Vagina (tissue), 2 donors: ENCODE measurements at regions not wholly inside any gene's neighbourhood (a gene's known extent, or its start where the extent isn't known, plus 50 kb on each side); places are given as distances from the start of the nearest gene placed in this dataset.

Experiments
- DNase-seq, 2 donors: peaks; one replicate each; pipeline ENCODE4 v3.0.0-alpha.2; 2017; ENCODE audit errors: extremely low spot score in 2 of 2
- H3K27ac ChIP-seq: fragments of 200-600 bp; sonication (generic); one replicate; pipeline ENCODE4 v1.5.1; 2019
- H3K27me3 ChIP-seq: fragments of 200-600 bp; sonication (generic); one replicate; pipeline ENCODE4 v1.5.1; 2019
- H3K36me3 ChIP-seq, 2 donors: fragments of 200-600 bp; sonication (generic); one replicate each; pipeline ENCODE4 v1.5.1; 2017 to 2019
- H3K4me1 ChIP-seq: fragments of 200-600 bp; sonication (generic); one replicate; pipeline ENCODE4 v1.5.1; 2019
- H3K4me3 ChIP-seq, 2 donors: fragments of 200-600 bp; sonication (generic); 1 replicate in 1 of 2; 2 replicates in 1 of 2; pipeline ENCODE4 v1.5.1; 2016 to 2019
- H3K9me3 ChIP-seq: fragments of 200-600 bp; sonication (generic); one replicate; pipeline ENCODE4 v1.5.1; 2019
- POLR2A ChIP-seq, 2 donors: fragments of 450-650 bp; IDR thresholded peaks; one replicate each; pipeline ENCODE4 v1.6.1; 2017; ENCODE audit warnings: antibody characterized with exemption in 2 of 2, mild to moderate bottlenecking in 2 of 2, moderate library complexity in 2 of 2
- POLR2AphosphoS5 ChIP-seq, 2 donors: sonication (generic); formaldehyde crosslinking; IDR thresholded peaks; one replicate each; pipeline ENCODE4 v1.9.0; 2017; ENCODE audit warnings: antibody characterized with exemption in 2 of 2, mild to moderate bottlenecking in 2 of 2, low read depth in 1 of 2; ENCODE audit not compliant: insufficient read depth in 1 of 2
- intact Hi-C: fragments of 100-400 bp; cut with DNase I; formaldehyde crosslinking; loops from one replicate; pipeline ENCODE4 v1.15.1; 2023
- TF ChIP-seq, protein P1 (sequence below), 3 experiments: fragments of 450-650 bp in 2 of 3; fragments of 200-600 bp in 1 of 3; sonication (generic) in 1 of 3; IDR thresholded peaks; one replicate each; pipeline ENCODE4 v1.5.1; 2017 to 2019; ENCODE audit warnings: antibody characterized with exemption in 3 of 3, mild to moderate bottlenecking in 2 of 3, moderate library complexity in 2 of 3

DNA sequence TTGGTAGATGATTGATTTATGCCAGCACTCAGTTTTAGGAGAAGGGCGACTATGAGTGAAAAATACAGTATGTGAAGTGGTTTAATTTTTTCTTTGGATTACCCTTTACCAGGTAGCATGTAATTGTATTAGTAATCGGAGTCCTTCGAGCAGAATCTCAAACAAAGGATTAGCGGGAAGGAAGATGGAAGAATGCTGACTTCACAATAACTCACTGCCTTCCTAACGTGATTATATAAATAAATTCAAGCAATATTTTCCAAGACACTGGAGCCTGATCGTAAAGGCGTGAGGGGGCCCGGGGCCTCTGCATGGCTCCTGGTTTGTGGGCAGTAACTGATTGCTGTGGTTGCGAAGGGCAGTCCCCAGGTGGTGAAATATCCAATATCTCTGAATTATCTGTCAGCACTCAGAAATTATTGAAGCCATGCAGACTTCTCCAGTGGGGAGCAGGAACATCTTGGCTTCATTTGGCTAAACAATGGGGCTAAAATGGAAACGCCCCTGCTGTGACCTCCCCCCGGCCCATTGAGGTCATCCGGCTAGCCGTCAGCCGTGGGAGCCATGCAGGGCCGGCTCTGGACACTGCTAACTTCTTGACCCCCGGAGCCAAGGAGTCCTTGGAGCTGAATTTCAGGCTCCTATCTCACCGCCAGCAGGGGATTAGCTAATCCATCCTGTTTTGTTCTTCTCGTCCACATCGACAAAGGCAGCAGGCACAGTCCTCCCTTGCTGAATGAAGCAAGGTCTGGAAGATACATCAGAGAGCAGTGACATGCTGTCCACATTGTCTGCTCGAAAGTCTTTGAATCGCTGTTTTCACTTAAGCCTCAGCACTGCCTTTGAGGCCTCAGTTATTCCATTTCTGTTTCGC lies 295.9 kb upstream of the N4BP1 start:
- Histone ChIP-seq H3K27ac (no peak overlapping the region), H3K4me3 (no peak overlapping the region), H3K9me3 (no peaks in the 10 kb centered on the region), H3K27me3 (no peaks in the 10 kb centered on the region), H3K36me3 (no peaks in the 10 kb centered on the region), H3K4me1 (no peaks in the 10 kb centered on the region)
- no peak for DNase-seq
- intact Hi-C loops = no loop called here
- TF ChIP-seq POLR2A (IDR thresholded peaks at IDR 0.05) (no peak), POLR2AphosphoS5 (IDR thresholded peaks at IDR 0.05; ENCODE audit: insufficient read depth in 1 of 2, low read depth in 1 of 2) (no peak)
- TF ChIP-seq, protein P1, sequence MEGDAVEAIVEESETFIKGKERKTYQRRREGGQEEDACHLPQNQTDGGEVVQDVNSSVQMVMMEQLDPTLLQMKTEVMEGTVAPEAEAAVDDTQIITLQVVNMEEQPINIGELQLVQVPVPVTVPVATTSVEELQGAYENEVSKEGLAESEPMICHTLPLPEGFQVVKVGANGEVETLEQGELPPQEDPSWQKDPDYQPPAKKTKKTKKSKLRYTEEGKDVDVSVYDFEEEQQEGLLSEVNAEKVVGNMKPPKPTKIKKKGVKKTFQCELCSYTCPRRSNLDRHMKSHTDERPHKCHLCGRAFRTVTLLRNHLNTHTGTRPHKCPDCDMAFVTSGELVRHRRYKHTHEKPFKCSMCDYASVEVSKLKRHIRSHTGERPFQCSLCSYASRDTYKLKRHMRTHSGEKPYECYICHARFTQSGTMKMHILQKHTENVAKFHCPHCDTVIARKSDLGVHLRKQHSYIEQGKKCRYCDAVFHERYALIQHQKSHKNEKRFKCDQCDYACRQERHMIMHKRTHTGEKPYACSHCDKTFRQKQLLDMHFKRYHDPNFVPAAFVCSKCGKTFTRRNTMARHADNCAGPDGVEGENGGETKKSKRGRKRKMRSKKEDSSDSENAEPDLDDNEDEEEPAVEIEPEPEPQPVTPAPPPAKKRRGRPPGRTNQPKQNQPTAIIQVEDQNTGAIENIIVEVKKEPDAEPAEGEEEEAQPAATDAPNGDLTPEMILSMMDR (IDR thresholded peaks at IDR 0.05) = no peak

- H3K4me3 ChIP-seq = no peak overlapping the region
- H3K27ac ChIP-seq = no peak overlapping the region
- H3K27me3 ChIP-seq = no peaks in the 10 kb centered on the region
- H3K4me1 ChIP-seq = no peaks in the 10 kb centered on the region
- no peak for DNase-seq
- intact Hi-C loops = no loop called here
- no peaks in the 10 kb centered on the region for H3K9me3 ChIP-seq
- H3K36me3 ChIP-seq = no peaks in the 10 kb centered on the region
- TF ChIP-seq POLR2AphosphoS5 (IDR thresholded peaks at IDR 0.05; ENCODE audit: insufficient read depth in 1 of 2, low read depth in 1 of 2) = no peak
- TF ChIP-seq, protein P1 (IDR thresholded peaks at IDR 0.05) = no peak
- TF ChIP-seq POLR2A (IDR thresholded peaks at IDR 0.05) = no peak
Measured at GRCh38 chr16:48904333-48904732, 294.4 kb upstream of the N4BP1 start.

DNA sequence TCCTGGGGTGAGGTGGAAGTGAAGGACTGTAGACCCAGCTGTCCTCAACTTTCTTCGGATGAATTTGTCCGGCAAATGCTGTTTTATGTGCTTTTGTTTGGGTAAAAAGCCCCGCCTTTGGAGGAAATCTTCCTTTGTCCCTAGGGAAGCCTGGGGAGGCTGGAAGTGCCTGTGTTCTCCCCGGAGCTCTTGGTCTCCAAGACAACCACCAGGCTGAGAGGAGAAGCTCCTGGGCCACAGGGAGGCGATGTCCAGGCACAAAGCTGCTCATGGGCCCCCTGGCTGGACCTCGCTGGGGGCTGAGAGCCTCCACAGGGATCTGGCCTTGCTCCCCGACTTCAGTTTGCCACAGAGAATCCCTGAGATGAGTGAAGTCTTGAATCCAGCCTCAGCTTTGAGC lies 293.1 kb upstream of the N4BP1 start:
- no peaks in the 10 kb centered on the region for H3K9me3 ChIP-seq
- TF ChIP-seq, protein P1 (IDR thresholded peaks at IDR 0.05) = no peak
- TF ChIP-seq POLR2AphosphoS5 (IDR thresholded peaks at IDR 0.05; ENCODE audit: insufficient read depth in 1 of 2, low read depth in 1 of 2) (no peak), POLR2A (IDR thresholded peaks at IDR 0.05) (no peak)
- DNase-seq = no peak
- intact Hi-C loops = no loop called here
- H3K4me3 ChIP-seq = no peak overlapping the region
- H3K27ac ChIP-seq = no peak overlapping the region
- no peaks in the 10 kb centered on the region for H3K4me1 ChIP-seq
- no peaks in the 10 kb centered on the region for H3K27me3 ChIP-seq
- no peaks in the 10 kb centered on the region for H3K36me3 ChIP-seq

GRCh38 chr16:48901712-48902374 lies 291.9 kb upstream of the N4BP1 start:
- DNase-seq = no peak
- TF ChIP-seq, protein P1 (IDR thresholded peaks at IDR 0.05) = no peak
- TF ChIP-seq POLR2A (IDR thresholded peaks at IDR 0.05) (no peak), POLR2AphosphoS5 (IDR thresholded peaks at IDR 0.05; ENCODE audit: insufficient read depth in 1 of 2, low read depth in 1 of 2) (no peak)
- Histone ChIP-seq H3K9me3 (no peaks in the 10 kb centered on the region), H3K36me3 (no peaks in the 10 kb centered on the region), H3K4me3 (no peak overlapping the region), H3K4me1 (no peaks in the 10 kb centered on the region), H3K27me3 (no peaks in the 10 kb centered on the region), H3K27ac (no peak overlapping the region)
- intact Hi-C loops = no loop called here

DNA sequence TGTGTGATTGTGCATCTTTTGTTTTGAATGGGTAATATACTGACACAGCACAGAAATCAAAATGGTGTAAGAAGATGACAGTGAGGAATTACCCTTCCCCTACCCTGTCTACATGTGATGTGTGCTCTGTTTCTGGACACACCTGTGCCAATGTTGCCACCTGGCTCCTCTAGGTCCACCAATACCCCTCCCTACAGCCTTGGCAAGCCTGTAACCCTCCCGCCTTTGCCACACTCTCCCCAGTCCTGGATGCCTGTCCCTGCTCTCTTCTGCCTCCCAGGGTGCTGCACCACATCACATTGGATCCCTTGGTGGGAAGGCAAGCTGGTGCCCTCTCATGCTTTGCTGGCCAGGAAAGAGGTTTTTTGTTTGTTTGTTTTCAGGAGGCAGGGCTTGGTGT lies 289.5 kb upstream of the N4BP1 start:
- intact Hi-C loops = no loop called here
- no peaks in the 10 kb centered on the region for H3K36me3 ChIP-seq
- H3K4me3 ChIP-seq = no peak overlapping the region
- H3K9me3 ChIP-seq = no peaks in the 10 kb centered on the region
- no peak for DNase-seq
- no peaks in the 10 kb centered on the region for H3K4me1 ChIP-seq
- TF ChIP-seq, protein P1 (IDR thresholded peaks at IDR 0.05) = no peak
- TF ChIP-seq POLR2A (IDR thresholded peaks at IDR 0.05) = no peak
- no peak for TF ChIP-seq POLR2AphosphoS5 (IDR thresholded peaks at IDR 0.05; ENCODE audit: insufficient read depth in 1 of 2, low read depth in 1 of 2)
- no peaks in the 10 kb centered on the region for H3K27me3 ChIP-seq
- H3K27ac ChIP-seq = no peak overlapping the region
